Right lobe of liver (tissue), 6 donors: ENCODE measurements at regions not wholly inside any gene's neighbourhood (a gene's known extent, or its start where the extent isn't known, plus 50 kb on each side); places are given as distances from the start of the nearest gene placed in this dataset.

ENCODE experiments used
- ATAC-seq, 4 donors: fragments of 200-7000 bp; cut with Tn5 transposase; one replicate each; pipeline ENCODE4 v1.9.1; 2020; ENCODE audit warnings: mild to moderate bottlenecking in 4 of 4, moderate library complexity in 4 of 4
- DNase-seq, 3 donors: peaks; one replicate each; pipeline ENCODE4 v3.0.0-alpha.2; 2020
- H3K27ac ChIP-seq, 3 donors: fragments of 200-600 bp; one replicate each; pipeline ENCODE4 v1.8.0; 2022
- H3K27me3 ChIP-seq, 2 donors: fragments of 200-600 bp; one replicate each; pipeline ENCODE4 v1.8.0; 2022
- H3K36me3 ChIP-seq, 4 donors: fragments of 200-600 bp; sonication (generic) in 1 of 4; one replicate each; pipeline versions ENCODE4 v1.5.1 to v1.8.0; 2017 to 2022; ENCODE audit warnings: control low read depth in 1 of 4
- H3K4me1 ChIP-seq, 4 donors: fragments of 200-600 bp; sonication (generic) in 1 of 4; one replicate each; pipeline versions ENCODE4 v1.5.1 to v1.8.0; 2017 to 2022; ENCODE audit warnings: control low read depth in 1 of 4
- H3K4me3 ChIP-seq, 3 donors: fragments of 200-600 bp; one replicate each; pipeline ENCODE4 v1.8.0; 2022
- H3K9me3 ChIP-seq, 4 donors: fragments of 200-600 bp; sonication (generic) in 1 of 4; one replicate each; pipeline versions ENCODE4 v1.5.1 to v1.8.0; 2017 to 2022; ENCODE audit warnings: control low read depth in 1 of 4
- CTCF ChIP-seq, 4 donors: fragments of 200-600 bp in 3 of 4; fragments of 450-650 bp in 1 of 4; IDR thresholded peaks; one replicate each; pipeline versions ENCODE4 v1.5.1 to v1.8.0; 2016 to 2022; ENCODE audit warnings: antibody characterized with exemption in 4 of 4, mild to moderate bottlenecking in 2 of 4
- POLR2A ChIP-seq: fragments of 450-650 bp; IDR thresholded peaks from one replicate; pipeline ENCODE4 v1.6.1; 2017; ENCODE audit warnings: antibody characterized with exemption, mild to moderate bottlenecking
- WGBS: methylation state at CpG from one replicate; pipeline ENCODE4 v1.1.6; 2018; ENCODE audit warnings: low coverage, low lambda C conversion rate; ENCODE audit not compliant: insufficient coverage; ENCODE audit errors: missing lambda C conversion rate; 5-methylcytosine and 5-hydroxymethylcytosine counted together
- intact Hi-C, 2 donors: fragments of 100-400 bp; cut with DNase I; formaldehyde crosslinking; loops; one replicate each; pipeline versions ENCODE4 v1.11.2 to v1.14.1; 2022
- donor health status: DM: no; HTN: yes; CAD: no.
- donor health status: DM: no; HTN: no; CAD: no.
- donor health status: DM: no; HTN: no; CAD: no.
- donor health status: DM: no; HTN: yes; CAD: no.
- donor health status: DM: no; HTN: yes; CAD: no.

GRCh38 chr2:105636109-105636740 is 108.5 kb upstream of the NCK2 start:
- intact Hi-C loops: no loop called here
- TF ChIP-seq POLR2A (no peak), CTCF (IDR thresholded peaks at IDR 0.05) (no peak)
- ATAC-seq (peak in 1 of 4 donors; percentile 22), DNase-seq (no peak)
- Histone ChIP-seq H3K36me3 (no peaks in the 10 kb centered on the region), H3K27me3 (peaks cover 5 to 14% of the 10 kb centered on the region in 2 donors), H3K27ac (no peak overlapping the region), H3K4me3 (no peak overlapping the region), H3K4me1 (no peaks in the 10 kb centered on the region), H3K9me3 (no peaks in the 10 kb centered on the region)
- WGBS: 78% methylated on average over 3 of the region's 8 CpGs

- WGBS: 59% methylated on average over 4 of the region's 7 CpGs
These were observed 109.1 kb upstream of the NCK2 start for GRCh38 chr2:105635564-105635963.

GRCh38 chr2:105634198-105634597 is 110.5 kb upstream of the NCK2 start:
- Histone ChIP-seq H3K27me3 (peaks cover 5 to 24% of the 10 kb centered on the region in 2 donors), H3K27ac (no peak overlapping the region), H3K9me3 (no peaks in the 10 kb centered on the region), H3K4me1 (no peaks in the 10 kb centered on the region), H3K36me3 (no peaks in the 10 kb centered on the region), H3K4me3 (no peak overlapping the region)
- WGBS: 45% methylated on average over 7 of the region's 7 CpGs
- intact Hi-C loops: no loop called here
- DNase-seq: no peak
- TF ChIP-seq CTCF (IDR thresholded peaks at IDR 0.05) (no peak), POLR2A (no peak)
- ATAC-seq: no peak

More at GRCh38 chr2:105635564-105635963, 109.1 kb upstream of the NCK2 start:
- TF ChIP-seq POLR2A (no peak), CTCF (IDR thresholded peaks at IDR 0.05) (no peak)
- no peak overlapping the region for H3K27ac ChIP-seq
- intact Hi-C loops: no loop called here
- no peaks in the 10 kb centered on the region for H3K9me3 ChIP-seq
- H3K36me3 ChIP-seq: no peaks in the 10 kb centered on the region
- peaks cover 5 to 15% of the 10 kb centered on the region in 2 donors for H3K27me3 ChIP-seq
- no peak for DNase-seq
- H3K4me1 ChIP-seq: no peaks in the 10 kb centered on the region
- peak in 1 of 4 donors; percentile 10 for ATAC-seq
- H3K4me3 ChIP-seq: no peak overlapping the region

- H3K9me3 ChIP-seq: no peaks in the 10 kb centered on the region
- TF ChIP-seq POLR2A (no peak), CTCF (IDR thresholded peaks at IDR 0.05) (no peak)
- no peak overlapping the region for H3K27ac ChIP-seq
- DNase-seq (no peak), ATAC-seq (no peak)
- peaks cover 0 to 21% of the 10 kb centered on the region in 2 donors for H3K27me3 ChIP-seq
- no peaks in the 10 kb centered on the region for H3K36me3 ChIP-seq
- H3K4me1 ChIP-seq: no peaks in the 10 kb centered on the region
- H3K4me3 ChIP-seq: no peak overlapping the region
- intact Hi-C loops: no loop called here
- 90% methylated on average over 1 of the region's 1 CpG for WGBS
These were observed 112.8 kb upstream of the NCK2 start for GRCh38 chr2:105631922-105632321.
